ENCODE measurements at regions not wholly inside any gene's neighbourhood (a gene's known extent, or its start where the extent isn't known, plus 50 kb on each side); places are given as distances from the start of the nearest gene placed in this dataset.

DNA sequence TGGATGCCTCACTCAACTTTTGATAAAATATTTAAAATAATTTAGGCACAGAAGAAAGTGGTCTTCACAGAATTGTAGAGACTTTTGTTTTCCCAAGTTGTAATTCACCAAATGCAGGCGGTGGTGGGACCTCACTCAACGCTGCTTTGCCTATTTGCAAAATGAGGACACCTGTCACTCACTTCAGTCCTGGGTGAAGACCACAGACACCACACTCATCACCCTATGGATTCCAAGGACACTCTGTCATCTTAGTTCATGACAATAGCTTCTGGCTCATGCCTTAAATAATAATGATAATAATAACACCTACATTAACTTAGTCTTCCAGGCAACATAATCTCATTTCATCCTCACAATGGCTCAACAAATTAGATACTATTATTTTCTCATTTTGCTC is 234.4 kb downstream of the RNF152 start:
- no peak for ATAC-seq
- no peak for TF ChIP-seq SNAI2 (CRISPR knock-in tag; IDR thresholded peaks at IDR 0.05)
- TF ChIP-seq, protein P1, sequence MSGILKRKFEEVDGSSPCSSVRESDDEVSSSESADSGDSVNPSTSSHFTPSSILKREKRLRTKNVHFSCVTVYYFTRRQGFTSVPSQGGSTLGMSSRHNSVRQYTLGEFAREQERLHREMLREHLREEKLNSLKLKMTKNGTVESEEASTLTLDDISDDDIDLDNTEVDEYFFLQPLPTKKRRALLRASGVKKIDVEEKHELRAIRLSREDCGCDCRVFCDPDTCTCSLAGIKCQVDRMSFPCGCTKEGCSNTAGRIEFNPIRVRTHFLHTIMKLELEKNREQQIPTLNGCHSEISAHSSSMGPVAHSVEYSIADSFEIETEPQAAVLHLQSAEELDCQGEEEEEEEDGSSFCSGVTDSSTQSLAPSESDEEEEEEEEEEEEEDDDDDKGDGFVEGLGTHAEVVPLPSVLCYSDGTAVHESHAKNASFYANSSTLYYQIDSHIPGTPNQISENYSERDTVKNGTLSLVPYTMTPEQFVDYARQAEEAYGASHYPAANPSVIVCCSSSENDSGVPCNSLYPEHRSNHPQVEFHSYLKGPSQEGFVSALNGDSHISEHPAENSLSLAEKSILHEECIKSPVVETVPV (CRISPR knock-in tag; IDR thresholded peaks at IDR 0.05) = no peak
- TF ChIP-seq TOX (CRISPR knock-in tag; IDR thresholded peaks at IDR 0.05; ENCODE audit: borderline replicate concordance) = no peak
- TF ChIP-seq ESRRG (CRISPR knock-in tag; IDR thresholded peaks at IDR 0.05) = no peak
- no peak for TF ChIP-seq ZNF8 (CRISPR knock-in tag; IDR thresholded peaks at IDR 0.05)

DNA sequence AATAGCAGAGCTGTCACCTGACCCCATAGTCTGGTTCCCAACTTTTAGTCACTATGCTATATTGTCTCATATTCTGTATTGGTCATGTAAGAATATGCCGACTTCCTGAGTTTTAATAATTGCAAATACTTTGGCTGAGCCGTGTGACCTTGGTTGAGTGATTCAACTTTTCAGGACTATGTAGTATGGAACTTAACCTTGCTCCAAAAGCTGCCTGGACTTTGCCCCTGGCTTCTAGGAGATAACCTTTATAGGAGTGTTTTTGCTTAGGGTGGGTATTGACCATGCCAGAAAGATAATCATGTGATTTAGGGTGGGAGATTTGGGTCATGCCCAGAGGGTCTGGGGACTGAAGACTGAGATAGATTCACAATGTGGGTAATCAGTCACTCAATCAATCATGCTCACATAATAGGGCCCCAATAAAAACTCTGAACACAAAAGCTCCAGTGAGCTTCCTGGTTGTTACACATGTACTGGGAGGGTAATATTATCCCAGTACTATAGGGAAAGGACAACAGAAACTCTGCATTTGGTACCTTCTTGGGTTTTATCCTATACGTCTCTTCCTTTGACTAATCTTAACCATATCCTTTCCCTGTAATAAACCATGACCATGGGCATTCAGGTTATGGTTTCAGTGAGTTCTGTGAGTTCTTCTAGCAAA is 235.6 kb downstream of the RNF152 start:
- ATAC-seq = no peak
- TF ChIP-seq, protein P2, sequence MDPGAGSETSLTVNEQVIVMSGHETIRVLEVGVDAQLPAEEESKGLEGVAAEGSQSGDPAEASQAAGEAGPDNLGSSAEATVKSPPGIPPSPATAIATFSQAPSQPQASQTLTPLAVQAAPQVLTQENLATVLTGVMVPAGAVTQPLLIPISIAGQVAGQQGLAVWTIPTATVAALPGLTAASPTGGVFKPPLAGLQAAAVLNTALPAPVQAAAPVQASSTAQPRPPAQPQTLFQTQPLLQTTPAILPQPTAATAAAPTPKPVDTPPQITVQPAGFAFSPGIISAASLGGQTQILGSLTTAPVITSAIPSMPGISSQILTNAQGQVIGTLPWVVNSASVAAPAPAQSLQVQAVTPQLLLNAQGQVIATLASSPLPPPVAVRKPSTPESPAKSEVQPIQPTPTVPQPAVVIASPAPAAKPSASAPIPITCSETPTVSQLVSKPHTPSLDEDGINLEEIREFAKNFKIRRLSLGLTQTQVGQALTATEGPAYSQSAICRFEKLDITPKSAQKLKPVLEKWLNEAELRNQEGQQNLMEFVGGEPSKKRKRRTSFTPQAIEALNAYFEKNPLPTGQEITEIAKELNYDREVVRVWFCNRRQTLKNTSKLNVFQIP (CRISPR knock-in tag; IDR thresholded peaks at IDR 0.05; ENCODE audit: borderline replicate concordance, low read depth) = no peak
- TF ChIP-seq ZC3H10 (CRISPR knock-in tag; IDR thresholded peaks at IDR 0.05) (no peak), CSDC2 (CRISPR knock-in tag; IDR thresholded peaks at IDR 0.05) (no peak), BACH2 (CRISPR knock-in tag; IDR thresholded peaks at IDR 0.05; ENCODE audit: borderline replicate concordance) (no peak), ARNTL (CRISPR knock-in tag; IDR thresholded peaks at IDR 0.05; ENCODE audit: borderline replicate concordance, low read depth) (no peak), ZNF8 (CRISPR knock-in tag; IDR thresholded peaks at IDR 0.05) (no peak), ZNF565 (CRISPR knock-in tag; conservative IDR thresholded peaks at IDR 0.05; ENCODE audit: low read depth) (no peak), ISL1 (CRISPR knock-in tag; IDR thresholded peaks at IDR 0.05) (no peak), PPARA (CRISPR knock-in tag; IDR thresholded peaks at IDR 0.05; ENCODE audit: borderline replicate concordance) (no peak), ZFP3 (CRISPR knock-in tag; IDR thresholded peaks at IDR 0.05) (no peak), GLIS3 (CRISPR knock-in tag; IDR thresholded peaks at IDR 0.05) (no peak), ESRRG (CRISPR knock-in tag; IDR thresholded peaks at IDR 0.05) (no peak), TOX (CRISPR knock-in tag; IDR thresholded peaks at IDR 0.05; ENCODE audit: borderline replicate concordance) (no peak), RARB (CRISPR knock-in tag; IDR thresholded peaks at IDR 0.05) (no peak)
- TF ChIP-seq, protein P1 (CRISPR knock-in tag; IDR thresholded peaks at IDR 0.05) = no peak
- TF ChIP-seq, protein P3, sequence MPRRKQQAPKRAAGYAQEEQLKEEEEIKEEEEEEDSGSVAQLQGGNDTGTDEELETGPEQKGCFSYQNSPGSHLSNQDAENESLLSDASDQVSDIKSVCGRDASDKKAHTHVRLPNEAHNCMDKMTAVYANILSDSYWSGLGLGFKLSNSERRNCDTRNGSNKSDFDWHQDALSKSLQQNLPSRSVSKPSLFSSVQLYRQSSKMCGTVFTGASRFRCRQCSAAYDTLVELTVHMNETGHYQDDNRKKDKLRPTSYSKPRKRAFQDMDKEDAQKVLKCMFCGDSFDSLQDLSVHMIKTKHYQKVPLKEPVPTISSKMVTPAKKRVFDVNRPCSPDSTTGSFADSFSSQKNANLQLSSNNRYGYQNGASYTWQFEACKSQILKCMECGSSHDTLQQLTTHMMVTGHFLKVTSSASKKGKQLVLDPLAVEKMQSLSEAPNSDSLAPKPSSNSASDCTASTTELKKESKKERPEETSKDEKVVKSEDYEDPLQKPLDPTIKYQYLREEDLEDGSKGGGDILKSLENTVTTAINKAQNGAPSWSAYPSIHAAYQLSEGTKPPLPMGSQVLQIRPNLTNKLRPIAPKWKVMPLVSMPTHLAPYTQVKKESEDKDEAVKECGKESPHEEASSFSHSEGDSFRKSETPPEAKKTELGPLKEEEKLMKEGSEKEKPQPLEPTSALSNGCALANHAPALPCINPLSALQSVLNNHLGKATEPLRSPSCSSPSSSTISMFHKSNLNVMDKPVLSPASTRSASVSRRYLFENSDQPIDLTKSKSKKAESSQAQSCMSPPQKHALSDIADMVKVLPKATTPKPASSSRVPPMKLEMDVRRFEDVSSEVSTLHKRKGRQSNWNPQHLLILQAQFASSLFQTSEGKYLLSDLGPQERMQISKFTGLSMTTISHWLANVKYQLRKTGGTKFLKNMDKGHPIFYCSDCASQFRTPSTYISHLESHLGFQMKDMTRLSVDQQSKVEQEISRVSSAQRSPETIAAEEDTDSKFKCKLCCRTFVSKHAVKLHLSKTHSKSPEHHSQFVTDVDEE (CRISPR knock-in tag; IDR thresholded peaks at IDR 0.05) = no peak
- TF ChIP-seq, protein P4, sequence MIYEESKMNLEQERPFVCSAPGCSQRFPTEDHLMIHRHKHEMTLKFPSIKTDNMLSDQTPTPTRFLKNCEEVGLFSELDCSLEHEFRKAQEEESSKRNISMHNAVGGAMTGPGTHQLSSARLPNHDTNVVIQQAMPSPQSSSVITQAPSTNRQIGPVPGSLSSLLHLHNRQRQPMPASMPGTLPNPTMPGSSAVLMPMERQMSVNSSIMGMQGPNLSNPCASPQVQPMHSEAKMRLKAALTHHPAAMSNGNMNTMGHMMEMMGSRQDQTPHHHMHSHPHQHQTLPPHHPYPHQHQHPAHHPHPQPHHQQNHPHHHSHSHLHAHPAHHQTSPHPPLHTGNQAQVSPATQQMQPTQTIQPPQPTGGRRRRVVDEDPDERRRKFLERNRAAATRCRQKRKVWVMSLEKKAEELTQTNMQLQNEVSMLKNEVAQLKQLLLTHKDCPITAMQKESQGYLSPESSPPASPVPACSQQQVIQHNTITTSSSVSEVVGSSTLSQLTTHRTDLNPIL (CRISPR knock-in tag; IDR thresholded peaks at IDR 0.05; ENCODE audit: low read depth) = no peak

DNA sequence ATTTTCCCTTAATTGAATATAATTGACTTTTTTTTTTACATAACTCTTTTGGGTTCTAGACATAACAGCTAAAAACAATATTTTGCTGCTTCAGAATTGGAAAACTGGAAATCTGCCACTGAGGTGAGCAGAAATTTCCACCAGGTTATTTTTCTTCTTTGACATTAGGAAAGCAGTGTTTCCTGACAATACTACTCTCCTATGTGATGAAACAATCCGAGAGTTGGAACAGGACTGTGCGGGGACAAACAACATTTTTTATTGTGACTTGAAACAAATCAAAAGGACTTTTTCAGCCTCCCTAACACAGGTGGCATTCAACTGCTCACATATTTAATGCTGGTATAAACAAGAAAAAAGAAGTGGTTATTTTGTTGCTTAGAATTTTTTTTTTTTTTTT is 237.2 kb downstream of the RNF152 start:
- no peak for ATAC-seq
- TF ChIP-seq, protein P5, sequence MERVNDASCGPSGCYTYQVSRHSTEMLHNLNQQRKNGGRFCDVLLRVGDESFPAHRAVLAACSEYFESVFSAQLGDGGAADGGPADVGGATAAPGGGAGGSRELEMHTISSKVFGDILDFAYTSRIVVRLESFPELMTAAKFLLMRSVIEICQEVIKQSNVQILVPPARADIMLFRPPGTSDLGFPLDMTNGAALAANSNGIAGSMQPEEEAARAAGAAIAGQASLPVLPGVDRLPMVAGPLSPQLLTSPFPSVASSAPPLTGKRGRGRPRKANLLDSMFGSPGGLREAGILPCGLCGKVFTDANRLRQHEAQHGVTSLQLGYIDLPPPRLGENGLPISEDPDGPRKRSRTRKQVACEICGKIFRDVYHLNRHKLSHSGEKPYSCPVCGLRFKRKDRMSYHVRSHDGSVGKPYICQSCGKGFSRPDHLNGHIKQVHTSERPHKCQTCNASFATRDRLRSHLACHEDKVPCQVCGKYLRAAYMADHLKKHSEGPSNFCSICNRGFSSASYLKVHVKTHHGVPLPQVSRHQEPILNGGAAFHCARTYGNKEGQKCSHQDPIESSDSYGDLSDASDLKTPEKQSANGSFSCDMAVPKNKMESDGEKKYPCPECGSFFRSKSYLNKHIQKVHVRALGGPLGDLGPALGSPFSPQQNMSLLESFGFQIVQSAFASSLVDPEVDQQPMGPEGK (CRISPR knock-in tag; IDR thresholded peaks at IDR 0.05; ENCODE audit: borderline replicate concordance) = no peak
- TF ChIP-seq, protein P1 (CRISPR knock-in tag; IDR thresholded peaks at IDR 0.05) = no peak
- TF ChIP-seq GLIS3 (CRISPR knock-in tag; IDR thresholded peaks at IDR 0.05) (no peak), ZFP3 (CRISPR knock-in tag; IDR thresholded peaks at IDR 0.05) (no peak), BACH2 (CRISPR knock-in tag; IDR thresholded peaks at IDR 0.05; ENCODE audit: borderline replicate concordance) (no peak), SNAI2 (CRISPR knock-in tag; IDR thresholded peaks at IDR 0.05) (no peak), ZNF70 (CRISPR knock-in tag; IDR thresholded peaks at IDR 0.05) (no peak), ZNF8 (CRISPR knock-in tag; IDR thresholded peaks at IDR 0.05) (no peak), ESRRG (CRISPR knock-in tag; IDR thresholded peaks at IDR 0.05) (no peak), TOX (CRISPR knock-in tag; IDR thresholded peaks at IDR 0.05; ENCODE audit: borderline replicate concordance) (no peak)
- TF ChIP-seq, protein P3 (CRISPR knock-in tag; IDR thresholded peaks at IDR 0.05) = no peak
